GM12878 (cell line): ENCODE measurements at regions not wholly inside any gene's neighbourhood (a gene's known extent, or its start where the extent isn't known, plus 50 kb on each side); places are given as distances from the start of the nearest gene placed in this dataset.

Source experiments
- BHLHE40 ChIP-seq, 2 experiments: fragments of 450-650 bp in 1 of 2; IDR thresholded peaks; 2 replicates each; pipeline ENCODE4 v1.6.1; 2011 to 2017; ENCODE audit warnings: low read depth in 2 of 2, borderline replicate concordance in 1 of 2, improper control_type of control experiment in 1 of 2, low read length in 1 of 2, mild to moderate bottlenecking in 1 of 2
- IRF4 ChIP-seq: IDR thresholded peaks from 2 replicates; pipeline ENCODE4 v1.6.1; 2011; ENCODE audit warnings: low read depth, low read length
- KLF5 ChIP-seq: fragments of 450-650 bp; IDR thresholded peaks from 2 replicates; pipeline ENCODE4 v1.6.1; 2014; ENCODE audit warnings: mild to moderate bottlenecking; ENCODE audit not compliant: partially characterized antibody
- POLR2A ChIP-seq: IDR thresholded peaks from 2 replicates; pipeline ENCODE4 v1.6.1; 2011; ENCODE audit warnings: low read depth, mild to moderate bottlenecking, low read length
- RAD21 ChIP-seq: IDR thresholded peaks from 2 replicates; pipeline ENCODE4 v1.6.1; 2011; ENCODE audit warnings: mild to moderate bottlenecking, low read depth, low read length, moderate library complexity; ENCODE audit not compliant: insufficient read depth
- SPI1 ChIP-seq: IDR thresholded peaks from 2 replicates; pipeline ENCODE4 v1.6.1; 2011; ENCODE audit warnings: low read depth, mild to moderate bottlenecking, low read length, moderate library complexity, borderline replicate concordance; ENCODE audit not compliant: insufficient read depth
- TCF12 ChIP-seq: IDR thresholded peaks from 2 replicates; pipeline ENCODE4 v1.6.1; 2011; ENCODE audit warnings: low read depth, mild to moderate bottlenecking, low read length
- ZZZ3 ChIP-seq: IDR thresholded peaks from 2 replicates; pipeline ENCODE4 v1.6.1; 2011; ENCODE audit warnings: low read depth; ENCODE audit not compliant: control insufficient read depth, insufficient read length
- TF ChIP-seq, protein P1 (sequence below): fragments of 450-650 bp; IDR thresholded peaks from 2 replicates; pipeline ENCODE4 v1.6.1; 2014; ENCODE audit warnings: mild to moderate bottlenecking
- TF ChIP-seq, protein P2 (sequence below), 3 experiments: IDR thresholded peaks in 2 of 3; conservative IDR thresholded peaks in 1 of 3; 2 replicates each; pipeline ENCODE4 v1.5.1; 2011; ENCODE audit warnings: low read depth in 3 of 3, low read length in 3 of 3, mild to moderate bottlenecking in 3 of 3, control low read depth in 2 of 3, moderate library complexity in 2 of 3, inconsistent platforms in 1 of 3, mixed read lengths in 1 of 3; ENCODE audit not compliant: control insufficient read depth in 2 of 3, insufficient read depth in 1 of 3; ENCODE audit errors: extremely low read depth in 1 of 3
- TF ChIP-seq, protein P3 (sequence below): IDR thresholded peaks from 2 replicates; pipeline ENCODE4 v1.6.1; 2011; ENCODE audit warnings: borderline replicate concordance, low read depth, mild to moderate bottlenecking, moderate library complexity, low read length; ENCODE audit not compliant: insufficient read depth, poor library complexity, severe bottlenecking

DNA sequence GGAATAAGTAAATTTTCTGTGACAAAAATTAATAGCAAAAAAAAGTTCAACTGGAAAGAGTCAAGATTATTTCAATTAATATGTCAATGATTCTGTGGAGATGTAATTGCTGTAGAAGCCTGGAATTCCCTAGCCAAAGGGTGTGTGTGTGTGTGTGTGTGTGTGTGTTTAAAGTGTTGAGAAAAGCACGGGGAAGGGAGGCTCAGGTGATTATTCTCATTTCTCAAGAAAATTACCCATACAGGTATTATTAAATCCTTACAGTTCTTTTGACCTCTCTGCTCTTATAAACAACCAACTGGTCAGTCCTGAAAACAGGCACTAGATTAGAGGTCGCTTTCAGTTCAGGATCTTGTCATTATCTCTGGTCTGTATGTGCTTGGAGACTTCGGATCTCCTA, 129.3 kb upstream of the SASH1 start:
- TF ChIP-seq ZZZ3 (no peak), BHLHE40 (IDR thresholded peaks at IDR 0.05; ENCODE audit: borderline replicate concordance in 1 of 2, low read depth in 2 of 2, low read length in 1 of 2) (no peak), IRF4 (no peak), KLF5 (no peak), POLR2A (no peak), SPI1 (no peak), TCF12 (no peak), RAD21 (no peak)
- TF ChIP-seq, protein P1, sequence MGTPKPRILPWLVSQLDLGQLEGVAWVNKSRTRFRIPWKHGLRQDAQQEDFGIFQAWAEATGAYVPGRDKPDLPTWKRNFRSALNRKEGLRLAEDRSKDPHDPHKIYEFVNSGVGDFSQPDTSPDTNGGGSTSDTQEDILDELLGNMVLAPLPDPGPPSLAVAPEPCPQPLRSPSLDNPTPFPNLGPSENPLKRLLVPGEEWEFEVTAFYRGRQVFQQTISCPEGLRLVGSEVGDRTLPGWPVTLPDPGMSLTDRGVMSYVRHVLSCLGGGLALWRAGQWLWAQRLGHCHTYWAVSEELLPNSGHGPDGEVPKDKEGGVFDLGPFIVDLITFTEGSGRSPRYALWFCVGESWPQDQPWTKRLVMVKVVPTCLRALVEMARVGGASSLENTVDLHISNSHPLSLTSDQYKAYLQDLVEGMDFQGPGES = no peak
- TF ChIP-seq, protein P2, sequence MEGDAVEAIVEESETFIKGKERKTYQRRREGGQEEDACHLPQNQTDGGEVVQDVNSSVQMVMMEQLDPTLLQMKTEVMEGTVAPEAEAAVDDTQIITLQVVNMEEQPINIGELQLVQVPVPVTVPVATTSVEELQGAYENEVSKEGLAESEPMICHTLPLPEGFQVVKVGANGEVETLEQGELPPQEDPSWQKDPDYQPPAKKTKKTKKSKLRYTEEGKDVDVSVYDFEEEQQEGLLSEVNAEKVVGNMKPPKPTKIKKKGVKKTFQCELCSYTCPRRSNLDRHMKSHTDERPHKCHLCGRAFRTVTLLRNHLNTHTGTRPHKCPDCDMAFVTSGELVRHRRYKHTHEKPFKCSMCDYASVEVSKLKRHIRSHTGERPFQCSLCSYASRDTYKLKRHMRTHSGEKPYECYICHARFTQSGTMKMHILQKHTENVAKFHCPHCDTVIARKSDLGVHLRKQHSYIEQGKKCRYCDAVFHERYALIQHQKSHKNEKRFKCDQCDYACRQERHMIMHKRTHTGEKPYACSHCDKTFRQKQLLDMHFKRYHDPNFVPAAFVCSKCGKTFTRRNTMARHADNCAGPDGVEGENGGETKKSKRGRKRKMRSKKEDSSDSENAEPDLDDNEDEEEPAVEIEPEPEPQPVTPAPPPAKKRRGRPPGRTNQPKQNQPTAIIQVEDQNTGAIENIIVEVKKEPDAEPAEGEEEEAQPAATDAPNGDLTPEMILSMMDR (IDR thresholded peaks at IDR 0.05 in 2 of 3, conservative IDR thresholded peaks at IDR 0.05 in 1 of 3; ENCODE audit: control insufficient read depth in 2 of 3, extremely low read depth in 1 of 3, insufficient read depth in 1 of 3, low read depth in 3 of 3, low read length in 3 of 3) = no peak
- TF ChIP-seq, protein P3, sequence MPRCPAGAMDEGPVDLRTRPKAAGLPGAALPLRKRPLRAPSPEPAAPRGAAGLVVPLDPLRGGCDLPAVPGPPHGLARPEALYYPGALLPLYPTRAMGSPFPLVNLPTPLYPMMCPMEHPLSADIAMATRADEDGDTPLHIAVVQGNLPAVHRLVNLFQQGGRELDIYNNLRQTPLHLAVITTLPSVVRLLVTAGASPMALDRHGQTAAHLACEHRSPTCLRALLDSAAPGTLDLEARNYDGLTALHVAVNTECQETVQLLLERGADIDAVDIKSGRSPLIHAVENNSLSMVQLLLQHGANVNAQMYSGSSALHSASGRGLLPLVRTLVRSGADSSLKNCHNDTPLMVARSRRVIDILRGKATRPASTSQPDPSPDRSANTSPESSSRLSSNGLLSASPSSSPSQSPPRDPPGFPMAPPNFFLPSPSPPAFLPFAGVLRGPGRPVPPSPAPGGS = no peak
